Fibroblast of the aortic adventitia (primary cell): ENCODE measurements at regions not wholly inside any gene's neighbourhood (a gene's known extent, or its start where the extent isn't known, plus 50 kb on each side); places are given as distances from the start of the nearest gene placed in this dataset.

ENCODE experiments used
- DNase-seq: peaks from one replicate; pipeline ENCODE4 v3.0.0-alpha.2; 2010; ENCODE audit warnings: low read depth
- H3K4me3 ChIP-seq: 2 replicates; pipeline ENCODE4 v1.5.1; 2011; ENCODE audit warnings: low read depth, mild to moderate bottlenecking, control low read depth, low read length, moderate library complexity
- TF ChIP-seq, protein P1 (sequence below): IDR thresholded peaks from 2 replicates; pipeline ENCODE4 v1.5.1; 2011; ENCODE audit warnings: mild to moderate bottlenecking, low read length, control low read depth, inconsistent platforms; ENCODE audit not compliant: insufficient read depth

DNA sequence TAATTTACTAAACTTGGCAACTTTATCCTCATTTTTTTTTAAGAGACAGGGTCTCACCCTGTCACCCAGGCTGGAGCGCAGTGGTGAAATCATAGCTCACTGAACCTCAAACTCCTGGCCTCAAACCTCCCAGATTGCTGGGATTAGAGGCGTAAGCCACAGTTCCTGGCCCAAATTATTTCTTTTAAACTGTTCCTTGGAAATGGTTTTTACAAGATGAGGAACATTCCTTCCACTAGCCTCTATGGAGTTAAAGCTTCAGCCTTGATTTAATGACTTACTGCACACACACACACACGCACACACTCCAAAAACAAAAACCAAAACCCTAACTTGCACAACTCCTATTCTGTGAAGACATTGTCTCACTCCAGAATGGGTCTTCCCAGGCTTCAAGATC lies 77.2 kb upstream of the TARS1 start:
- DNase-seq: peak; percentile 86
- TF ChIP-seq, protein P1, sequence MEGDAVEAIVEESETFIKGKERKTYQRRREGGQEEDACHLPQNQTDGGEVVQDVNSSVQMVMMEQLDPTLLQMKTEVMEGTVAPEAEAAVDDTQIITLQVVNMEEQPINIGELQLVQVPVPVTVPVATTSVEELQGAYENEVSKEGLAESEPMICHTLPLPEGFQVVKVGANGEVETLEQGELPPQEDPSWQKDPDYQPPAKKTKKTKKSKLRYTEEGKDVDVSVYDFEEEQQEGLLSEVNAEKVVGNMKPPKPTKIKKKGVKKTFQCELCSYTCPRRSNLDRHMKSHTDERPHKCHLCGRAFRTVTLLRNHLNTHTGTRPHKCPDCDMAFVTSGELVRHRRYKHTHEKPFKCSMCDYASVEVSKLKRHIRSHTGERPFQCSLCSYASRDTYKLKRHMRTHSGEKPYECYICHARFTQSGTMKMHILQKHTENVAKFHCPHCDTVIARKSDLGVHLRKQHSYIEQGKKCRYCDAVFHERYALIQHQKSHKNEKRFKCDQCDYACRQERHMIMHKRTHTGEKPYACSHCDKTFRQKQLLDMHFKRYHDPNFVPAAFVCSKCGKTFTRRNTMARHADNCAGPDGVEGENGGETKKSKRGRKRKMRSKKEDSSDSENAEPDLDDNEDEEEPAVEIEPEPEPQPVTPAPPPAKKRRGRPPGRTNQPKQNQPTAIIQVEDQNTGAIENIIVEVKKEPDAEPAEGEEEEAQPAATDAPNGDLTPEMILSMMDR: peak; percentile 29

DNA sequence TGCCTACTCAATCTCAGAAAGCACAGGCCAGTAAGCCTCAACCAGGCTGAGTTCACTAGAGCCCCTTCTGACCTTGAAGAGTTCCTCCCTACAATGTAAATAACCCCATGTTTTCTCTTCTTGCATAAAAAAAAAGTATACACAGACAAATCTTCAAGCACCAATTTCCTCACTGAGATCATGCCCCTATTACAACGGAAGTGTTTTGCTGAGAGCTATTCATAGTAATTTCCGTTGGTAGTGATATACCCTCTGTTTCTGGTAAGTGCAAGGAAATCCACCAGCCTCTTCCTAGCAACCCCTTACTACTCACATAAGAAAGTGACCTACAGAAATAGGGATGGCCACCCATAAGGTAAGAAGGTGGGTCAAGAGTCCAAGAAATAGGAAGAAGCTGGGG lies 76.4 kb upstream of the TARS1 start:
- no peak for DNase-seq
- no peak overlapping the region for H3K4me3 ChIP-seq
- TF ChIP-seq, protein P1: no peak

More for the DNA sequence above, 77.2 kb upstream of the TARS1 start:
- H3K4me3 ChIP-seq: no peak overlapping the region

DNA sequence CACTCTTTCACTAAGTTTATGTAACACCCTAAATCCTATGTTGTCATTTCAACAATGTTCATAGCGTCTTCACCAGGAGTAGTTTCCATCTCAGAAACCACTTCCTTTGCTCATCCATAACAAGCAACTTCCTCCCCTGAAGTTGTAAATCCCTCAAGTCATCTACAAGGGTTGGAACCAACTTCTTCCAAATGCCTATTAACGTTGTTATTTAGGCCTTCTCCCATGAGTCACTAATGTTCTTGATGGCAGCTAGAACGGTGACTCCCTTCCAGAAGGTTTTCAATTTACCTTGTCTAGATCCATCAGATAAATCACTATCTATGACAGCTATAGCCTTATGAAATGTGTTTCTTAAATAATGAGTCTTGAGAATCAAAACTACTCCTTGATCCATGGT lies 73.3 kb upstream of the TARS1 start:
- DNase-seq: no peak

DNA sequence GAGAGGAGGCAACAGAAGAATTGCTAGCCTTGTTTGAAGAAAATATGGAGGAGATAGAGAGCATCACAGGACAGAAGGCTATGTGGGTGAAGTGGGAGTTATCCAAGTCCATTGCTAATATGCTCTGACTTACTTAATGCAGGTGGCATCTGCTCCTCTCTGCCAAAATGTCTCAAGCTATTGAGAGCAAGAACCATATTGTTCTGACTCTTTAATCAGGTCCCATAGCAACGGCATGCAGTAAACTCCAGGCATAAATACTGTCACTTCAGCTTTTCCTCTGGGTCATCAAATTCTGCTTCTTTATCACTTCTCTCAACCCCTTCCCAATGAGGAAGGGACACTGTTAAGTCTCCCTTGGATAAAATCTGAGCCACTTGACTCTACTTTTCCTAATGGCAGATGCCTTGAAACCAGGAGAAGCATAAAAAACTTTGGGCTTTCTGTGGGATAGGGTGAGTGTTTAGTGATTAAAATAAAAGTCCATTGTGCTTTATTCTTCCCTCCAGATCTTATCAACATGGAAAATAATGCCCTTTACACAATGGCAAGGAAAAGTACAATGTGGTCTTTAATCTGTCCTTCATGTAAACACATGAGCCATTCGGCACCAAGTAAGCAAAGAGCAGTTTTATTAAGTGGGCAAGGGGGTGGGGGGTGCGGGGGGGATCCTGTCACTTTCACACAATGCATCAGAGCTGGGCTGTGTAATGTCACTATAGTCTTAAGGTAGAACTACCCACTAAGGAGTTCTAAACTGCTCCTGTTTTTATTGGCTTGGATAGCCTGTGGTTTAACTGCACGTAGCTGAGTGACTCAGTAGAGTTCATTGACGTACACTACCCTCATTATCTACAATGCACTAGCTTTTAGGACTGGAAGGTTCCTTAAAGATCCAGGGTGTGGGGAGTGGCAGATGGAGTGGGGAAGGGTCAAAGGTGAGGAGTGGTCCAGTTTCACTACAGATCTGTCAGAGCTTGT lies 71.0 kb upstream of the TARS1 start:
- TF ChIP-seq, protein P1: no peak
- H3K4me3 ChIP-seq: no peak overlapping the region
- peak; percentile 99 for DNase-seq

More for the DNA sequence above, 73.3 kb upstream of the TARS1 start:
- H3K4me3 ChIP-seq: no peak overlapping the region
- TF ChIP-seq, protein P1: no peak

DNA sequence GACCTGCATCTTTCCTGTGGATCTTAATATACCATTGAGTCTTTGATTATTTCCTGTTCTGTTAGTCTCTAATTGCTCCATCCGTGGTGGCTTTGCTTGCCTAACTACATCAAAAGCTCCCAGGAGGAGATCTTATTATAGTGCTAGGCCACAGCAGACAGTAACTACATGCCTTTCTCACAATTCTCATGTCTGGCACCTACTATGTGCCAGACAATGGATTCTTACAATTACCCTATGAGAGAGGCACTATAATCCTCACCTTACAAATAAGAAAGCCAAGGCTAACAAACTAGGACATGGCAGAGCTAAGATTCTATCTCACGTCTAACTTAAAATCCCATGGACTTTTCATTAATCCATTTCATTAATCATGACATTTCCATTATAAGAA lies 70.3 kb upstream of the TARS1 start:
- TF ChIP-seq, protein P1: no peak
- no peak for DNase-seq
- no peak overlapping the region for H3K4me3 ChIP-seq

DNA sequence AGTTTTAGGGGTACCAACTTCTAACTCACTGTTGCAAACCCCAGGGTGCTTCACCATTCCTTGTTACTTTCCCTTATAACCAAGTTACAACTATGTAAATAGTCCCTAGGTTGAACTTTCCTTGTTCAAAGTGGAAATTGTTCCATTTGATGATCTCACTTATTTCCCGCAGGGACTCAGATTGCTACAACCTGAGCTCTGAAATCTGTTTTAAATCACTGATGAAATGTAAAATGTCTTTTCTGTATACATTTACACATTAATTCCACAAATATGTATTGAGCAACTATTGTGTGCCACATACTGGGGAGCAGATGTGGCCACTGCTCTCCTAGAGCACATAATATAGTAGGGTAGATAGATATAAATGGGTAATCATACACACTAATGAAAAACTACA lies 69.1 kb upstream of the TARS1 start:
- TF ChIP-seq, protein P1: no peak
- H3K4me3 ChIP-seq: no peak overlapping the region
- DNase-seq: peak; percentile 89
